NCI-H2081 (cell line): ENCODE measurements at regions not wholly inside any gene's neighbourhood (a gene's known extent, or its start where the extent isn't known, plus 50 kb on each side); places are given as distances from the start of the nearest gene placed in this dataset.

Experiments
- DNase-seq, 2 experiments: peaks; one replicate each; lab custom pipeline; 2025; lab: John Stamatoyannopoulos, UW

- DNase-seq: no peak
Observed at GRCh38 chr9:26313108-26313507, 579.5 kb downstream of the CAAP1 start.

DNA sequence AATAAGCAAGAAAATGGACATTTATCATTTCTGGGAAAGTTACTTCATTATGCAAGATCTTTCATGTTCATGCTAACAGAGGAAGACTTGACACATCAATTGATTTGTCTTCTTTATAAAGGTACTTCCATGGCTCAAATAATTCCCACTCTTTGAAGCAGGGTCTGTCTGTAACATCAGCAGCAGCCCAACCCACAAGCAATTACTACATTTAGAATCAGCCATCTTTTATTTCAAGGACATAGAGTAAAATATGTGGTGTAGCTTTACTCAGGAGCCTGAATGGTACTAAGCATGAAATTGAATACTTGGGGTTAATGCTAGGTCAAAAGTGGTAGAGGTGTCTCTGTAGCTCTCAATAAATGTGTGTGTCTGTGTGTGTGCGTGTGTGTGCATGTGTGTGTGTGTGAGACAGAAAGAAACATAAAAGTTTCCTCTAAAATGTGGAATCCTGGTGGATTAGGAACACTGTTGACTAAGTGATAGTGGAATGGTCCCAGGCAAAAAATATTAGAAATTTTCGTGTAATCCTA lies 581.1 kb downstream of the CAAP1 start:
- DNase-seq: no peak

GRCh38 chr9:26310294-26310693 lies 582.3 kb downstream of the CAAP1 start:
- no peak for DNase-seq

- no peak for DNase-seq
Observed at GRCh38 chr9:26308328-26308727, 584.3 kb downstream of the CAAP1 start.

DNA sequence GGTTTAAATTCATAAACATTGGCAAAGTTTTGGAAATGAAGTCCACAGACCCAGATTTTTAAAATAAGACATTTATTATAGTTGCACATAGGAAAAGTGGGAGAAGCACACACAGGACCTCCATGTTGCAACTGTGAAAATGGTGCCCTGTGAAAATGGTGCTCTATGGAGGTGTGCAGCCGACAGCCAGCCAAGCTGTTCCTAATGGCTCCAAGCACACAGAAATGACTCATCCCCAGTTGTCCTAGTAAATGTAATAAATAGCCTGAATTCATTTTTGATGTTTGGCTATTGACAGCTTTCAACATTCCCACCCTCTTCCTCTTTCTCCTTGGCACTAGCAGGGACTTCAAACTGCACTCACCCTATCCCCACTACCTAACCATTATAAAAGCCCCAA lies 590.9 kb downstream of the CAAP1 start:
- DNase-seq: no peak

GRCh38 chr9:26301046-26301445 lies 591.6 kb downstream of the CAAP1 start:
- DNase-seq: no peak

DNA sequence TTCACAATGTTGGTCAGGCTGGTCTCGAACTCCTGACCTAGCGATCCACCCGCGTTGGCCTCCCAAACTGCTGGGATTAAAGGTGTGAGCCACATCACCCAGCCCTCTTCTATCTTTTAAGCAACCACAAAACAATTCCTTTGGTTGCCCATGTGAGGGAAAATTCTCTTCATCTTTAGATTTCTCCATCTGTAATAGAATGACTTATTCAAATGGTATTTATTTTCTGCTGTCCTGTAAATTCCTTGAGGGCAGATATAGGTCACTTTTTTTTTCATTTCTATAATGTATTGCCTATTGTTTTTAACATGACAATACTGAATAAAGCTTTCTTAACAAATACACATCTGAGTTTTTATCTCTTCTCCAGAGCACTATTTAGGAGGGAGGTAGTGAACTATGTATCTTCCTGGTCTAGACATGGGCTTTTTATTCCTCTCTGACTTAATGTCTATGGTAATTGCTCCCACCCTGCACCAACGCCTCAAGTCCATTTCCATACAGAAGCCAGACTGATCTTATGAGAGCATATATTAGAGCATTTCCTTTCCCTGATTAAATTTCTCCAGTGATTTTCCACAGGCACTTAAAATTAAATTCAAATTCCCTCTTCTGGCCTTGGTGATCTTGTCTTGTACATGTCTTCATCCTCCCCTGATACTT lies 595.6 kb downstream of the CAAP1 start:
- no peak for DNase-seq

DNA sequence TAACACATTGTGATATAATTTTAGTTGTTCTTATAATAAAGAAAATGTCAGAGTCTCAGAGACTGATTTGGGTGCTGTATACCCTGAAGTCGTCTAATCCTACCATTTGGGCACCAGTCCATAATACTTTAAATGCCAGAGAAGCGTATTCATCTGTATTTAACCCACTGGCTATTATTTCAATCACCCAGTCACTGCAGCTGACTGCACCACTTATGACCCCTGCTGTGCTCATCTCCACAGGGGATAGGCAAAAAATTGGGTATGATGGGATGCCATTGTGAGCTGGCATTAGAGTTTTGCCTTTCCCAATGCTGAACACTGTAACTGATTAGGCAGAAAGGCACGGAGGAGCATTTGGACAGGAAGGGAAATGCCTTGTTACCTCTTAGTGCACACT lies 599.7 kb downstream of the CAAP1 start:
- peak; percentile 46 to 80 for DNase-seq

DNA sequence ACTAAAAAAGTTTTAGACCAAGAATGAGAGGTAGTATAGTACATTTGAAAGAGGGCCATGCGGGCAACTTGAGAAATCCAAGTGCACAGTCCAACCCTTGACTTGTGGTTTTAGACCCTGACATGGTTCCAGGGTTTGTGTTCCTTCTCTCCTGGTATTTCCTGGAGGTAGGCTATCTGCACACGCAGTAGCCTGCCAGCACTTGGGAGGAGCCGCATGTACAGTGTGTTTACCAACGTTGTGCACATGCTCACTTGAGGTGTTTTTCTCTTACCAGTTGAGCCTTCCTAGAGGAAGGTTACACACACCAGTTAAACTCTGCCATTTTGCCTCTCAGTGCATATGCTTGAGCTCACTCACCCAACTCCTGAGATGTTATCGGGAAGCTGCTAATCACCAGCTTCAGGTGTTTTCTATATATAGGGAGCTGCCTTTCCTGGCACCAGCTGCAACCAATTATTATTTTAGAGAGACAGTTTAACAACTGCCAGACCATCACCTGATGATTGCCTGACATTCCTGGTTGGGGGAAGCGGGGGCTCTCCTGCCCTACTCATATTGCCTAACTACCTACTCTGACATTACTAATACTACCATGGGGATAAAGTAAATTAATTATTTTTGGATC lies 593.4 kb upstream of the TUSC1 start:
- DNase-seq: peak; percentile 30 to 83

- no peak for DNase-seq
Observed at GRCh38 chr9:26266146-26266793, 588.0 kb upstream of the TUSC1 start.

DNA sequence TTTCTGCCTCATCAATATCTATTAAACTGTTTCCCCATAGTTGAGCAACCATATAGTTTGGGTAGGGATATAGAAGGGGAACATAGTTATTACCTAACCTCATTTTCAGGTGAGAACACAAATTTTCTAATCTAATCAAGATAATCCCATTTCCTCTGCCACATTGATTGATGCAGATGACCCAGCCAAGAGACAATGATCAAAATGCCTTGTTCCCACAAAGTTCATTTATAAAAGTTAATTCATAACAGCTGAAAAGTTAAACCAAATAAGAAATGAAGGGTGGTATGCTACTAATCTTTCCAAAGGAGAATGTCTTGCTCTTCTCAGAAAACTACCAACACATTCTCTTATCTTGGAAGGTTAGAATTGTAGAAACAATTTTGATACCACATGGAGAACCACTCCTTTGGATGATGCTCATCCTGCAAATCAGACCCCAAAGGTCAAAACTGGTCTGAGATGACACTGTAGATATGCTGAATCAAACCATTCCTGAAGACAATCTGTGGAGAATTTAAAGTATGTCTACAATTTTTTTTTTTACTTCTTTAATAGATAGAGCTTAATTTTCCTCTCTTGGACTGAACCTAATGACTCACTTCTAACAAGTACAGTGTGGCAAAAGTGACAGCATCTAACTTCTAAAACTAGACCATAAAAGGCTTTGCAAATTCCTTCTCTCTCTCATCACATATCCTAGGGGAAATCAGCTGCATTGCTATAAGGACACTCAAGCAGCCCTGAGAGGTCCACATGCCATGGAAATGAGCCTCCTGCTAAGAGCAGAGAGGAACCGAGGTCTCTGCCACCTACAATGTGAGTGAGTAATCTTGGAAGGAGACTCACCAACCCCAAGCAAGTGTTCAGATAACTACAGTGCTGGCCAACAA lies 586.7 kb upstream of the TUSC1 start:
- DNase-seq: no peak

GRCh38 chr9:26263478-26263877 lies 585.2 kb upstream of the TUSC1 start:
- no peak for DNase-seq

DNA sequence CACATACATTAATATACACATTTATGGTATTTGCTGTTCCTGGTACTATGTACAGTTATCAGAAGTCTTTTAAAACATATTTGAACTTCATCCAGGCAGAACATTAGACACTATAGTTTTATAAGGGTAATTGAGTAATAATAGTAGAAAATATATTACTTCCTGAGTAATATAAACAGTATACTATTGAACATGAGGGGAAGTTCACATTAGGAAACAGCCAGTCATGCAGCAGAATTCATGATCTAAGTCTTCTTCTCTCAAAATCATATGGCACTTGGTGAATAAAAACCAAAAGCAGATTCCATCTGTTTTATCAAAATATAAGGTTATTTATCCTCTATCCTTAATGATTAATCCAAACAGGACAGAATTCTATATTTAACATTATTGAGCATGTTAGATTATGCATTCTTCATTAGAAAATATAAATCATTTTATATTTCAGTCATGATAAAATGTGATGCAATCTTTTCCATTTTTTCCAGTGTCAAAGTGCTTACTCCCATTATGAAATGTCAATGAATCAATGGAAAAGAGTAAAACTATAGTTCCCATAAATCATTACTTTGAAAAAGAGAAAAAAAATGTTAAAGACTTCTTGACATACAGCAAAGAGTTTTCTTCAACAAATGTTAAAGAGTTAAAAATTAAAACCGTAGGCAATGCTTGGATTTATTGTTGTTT lies 584.3 kb upstream of the TUSC1 start:
- no peak for DNase-seq

GRCh38 chr9:26261503-26262330 lies 583.5 kb upstream of the TUSC1 start:
- DNase-seq: no peak

- no peak for DNase-seq
Observed at GRCh38 chr9:26260238-26260637, 582.0 kb upstream of the TUSC1 start.

- no peak for DNase-seq
Observed at GRCh38 chr9:26247861-26248260, 569.6 kb upstream of the TUSC1 start.

GRCh38 chr9:26244661-26245451 lies 566.6 kb upstream of the TUSC1 start:
- DNase-seq: no peak

DNA sequence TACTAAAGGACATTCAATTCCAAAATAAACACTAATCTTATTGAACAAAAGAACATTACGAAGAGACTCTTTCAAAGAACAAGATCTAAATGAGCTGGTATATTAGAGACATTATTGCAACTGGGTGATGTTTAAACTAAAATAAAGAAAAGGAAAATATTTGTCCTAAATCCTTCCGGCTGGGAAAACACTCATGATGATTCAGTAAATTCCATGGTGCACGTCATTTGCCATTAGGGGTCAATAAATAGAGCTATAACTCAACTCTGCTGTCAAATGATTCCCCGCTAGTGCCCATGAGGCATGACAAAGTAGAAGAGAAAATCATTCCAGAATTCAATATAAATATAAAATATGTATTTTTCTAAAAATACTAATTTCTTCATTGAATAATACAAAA lies 565.5 kb upstream of the TUSC1 start:
- no peak for DNase-seq

DNA sequence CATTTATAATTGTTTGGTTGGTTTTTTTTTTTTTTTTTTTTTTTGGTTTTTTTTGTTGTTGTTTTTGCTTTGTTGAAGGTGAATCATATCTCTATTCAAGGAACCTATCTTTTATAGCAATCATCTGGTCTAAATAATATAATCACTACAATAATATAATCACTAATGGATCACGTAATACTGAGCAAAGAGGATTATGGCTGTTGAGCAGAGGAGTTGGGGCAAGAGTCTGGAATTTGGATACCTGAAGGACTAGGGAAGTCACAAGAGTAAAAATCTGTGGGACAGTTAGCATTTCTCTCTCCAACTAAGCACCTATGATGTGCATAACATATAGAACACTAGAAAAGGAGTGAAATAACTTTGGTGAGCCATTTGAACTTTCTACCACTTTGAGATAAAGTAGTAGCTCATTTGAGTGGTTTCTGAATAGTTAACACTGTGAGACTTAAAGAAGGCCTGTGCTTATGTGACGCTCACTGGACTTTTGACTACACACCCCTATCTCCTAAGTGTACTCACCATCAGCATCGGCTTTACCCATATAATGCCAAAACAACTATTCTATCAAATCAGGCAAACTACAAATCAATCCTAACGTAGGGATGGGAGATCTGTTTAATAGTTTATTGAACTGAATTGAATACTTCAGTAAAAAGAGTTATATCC lies 564.9 kb upstream of the TUSC1 start:
- no peak for DNase-seq
